ENCODE measurements at regions not wholly inside any gene's neighbourhood (a gene's known extent, or its start where the extent isn't known, plus 50 kb on each side); places are given as distances from the start of the nearest gene placed in this dataset.

DNA sequence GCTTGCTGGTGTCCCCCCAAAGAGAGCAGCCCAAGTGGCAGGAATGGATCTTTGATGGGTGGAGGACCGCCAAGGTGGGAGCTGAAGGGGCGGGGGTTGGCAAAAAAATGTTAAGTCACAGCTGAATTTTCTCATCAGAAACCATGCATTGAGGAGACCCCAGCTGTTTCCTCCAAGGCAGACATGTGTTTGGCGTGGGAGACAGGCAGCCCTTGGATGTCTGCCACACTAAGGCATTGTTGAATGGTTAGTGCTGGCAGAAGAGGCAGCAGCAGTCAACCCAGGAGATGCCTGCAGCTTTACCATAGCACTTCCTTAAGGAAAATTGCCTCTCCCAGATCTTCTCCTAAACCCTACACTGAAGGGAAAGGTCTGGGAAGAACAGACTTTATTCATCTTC is 394.9 kb upstream of the CD180 start:
- H3K79me2 ChIP-seq (ENCODE audit: control insufficient read depth, insufficient read depth, low read length), result no peaks in the 10 kb centered on the region
- no peak for FAIRE-seq
- dilution Hi-C loops (cut with MboI; ENCODE audit: extremely low pct_ligation_motif_present, low sequenced_read_pairs), result no loop called here

GRCh38 chr5:67588389-67588788 is 391.8 kb upstream of the CD180 start:
- no peak for DNase-seq (ENCODE audit: low read depth, low spot score)
- no peak overlapping the region for H3K4me2 ChIP-seq (ENCODE audit: control insufficient read depth, extremely low read depth, insufficient read depth, low read depth, low read length)
- H2AFZ ChIP-seq (ENCODE audit: control insufficient read depth, low read length), result no peak overlapping the region
- H3K79me2 ChIP-seq (ENCODE audit: control insufficient read depth, insufficient read depth, low read length), result no peaks in the 10 kb centered on the region
- no peaks in the 10 kb centered on the region for H3K36me3 ChIP-seq (ENCODE audit: control insufficient read depth in 2 of 2, extremely low read depth in 1 of 2, insufficient read depth in 2 of 2, low read length in 2 of 2)
- H3K4me1 ChIP-seq (ENCODE audit: control insufficient read depth, extremely low read depth, insufficient read depth, low read length), result no peaks in the 10 kb centered on the region
- H3K9me3 ChIP-seq (ENCODE audit: control insufficient read depth, low read depth, low read length), result no peaks in the 10 kb centered on the region
- no peaks in the 10 kb centered on the region for H4K20me1 ChIP-seq (ENCODE audit: control insufficient read depth, extremely low read depth, insufficient read depth, low read length)
- no peaks in the 10 kb centered on the region for H3K9me1 ChIP-seq (ENCODE audit: control insufficient read depth, extremely low read depth, insufficient read depth, low read length)
- H3K27me3 ChIP-seq (ENCODE audit: control insufficient read depth, extremely low read depth, insufficient read depth, low read length), result no peaks in the 10 kb centered on the region
- H3K9ac ChIP-seq (ENCODE audit: control insufficient read depth, extremely low read depth, insufficient read depth, low read length), result no peak overlapping the region
- dilution Hi-C loops (cut with MboI; ENCODE audit: extremely low pct_ligation_motif_present, low sequenced_read_pairs), result no loop called here
- no peak overlapping the region for H3K4me3 ChIP-seq (ENCODE audit: control insufficient read depth in 2 of 3, extremely low read depth in 1 of 3, insufficient read depth in 2 of 3, low read depth in 1 of 3, low read length in 3 of 3)
- FAIRE-seq, result no peak
- TF ChIP-seq, protein P1, sequence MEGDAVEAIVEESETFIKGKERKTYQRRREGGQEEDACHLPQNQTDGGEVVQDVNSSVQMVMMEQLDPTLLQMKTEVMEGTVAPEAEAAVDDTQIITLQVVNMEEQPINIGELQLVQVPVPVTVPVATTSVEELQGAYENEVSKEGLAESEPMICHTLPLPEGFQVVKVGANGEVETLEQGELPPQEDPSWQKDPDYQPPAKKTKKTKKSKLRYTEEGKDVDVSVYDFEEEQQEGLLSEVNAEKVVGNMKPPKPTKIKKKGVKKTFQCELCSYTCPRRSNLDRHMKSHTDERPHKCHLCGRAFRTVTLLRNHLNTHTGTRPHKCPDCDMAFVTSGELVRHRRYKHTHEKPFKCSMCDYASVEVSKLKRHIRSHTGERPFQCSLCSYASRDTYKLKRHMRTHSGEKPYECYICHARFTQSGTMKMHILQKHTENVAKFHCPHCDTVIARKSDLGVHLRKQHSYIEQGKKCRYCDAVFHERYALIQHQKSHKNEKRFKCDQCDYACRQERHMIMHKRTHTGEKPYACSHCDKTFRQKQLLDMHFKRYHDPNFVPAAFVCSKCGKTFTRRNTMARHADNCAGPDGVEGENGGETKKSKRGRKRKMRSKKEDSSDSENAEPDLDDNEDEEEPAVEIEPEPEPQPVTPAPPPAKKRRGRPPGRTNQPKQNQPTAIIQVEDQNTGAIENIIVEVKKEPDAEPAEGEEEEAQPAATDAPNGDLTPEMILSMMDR (optimal IDR thresholded peaks at IDR 0.05 in 1 of 3, IDR thresholded peaks at IDR 0.05 in 1 of 3, conservative IDR thresholded peaks at IDR 0.05 in 1 of 3; ENCODE audit: extremely low read depth in 1 of 3, insufficient read depth in 2 of 3, low read length in 3 of 3), result no peak
- no peak for TF ChIP-seq EZH2 (IDR thresholded peaks at IDR 0.05; ENCODE audit: low read length)
- H3K27ac ChIP-seq (ENCODE audit: control insufficient read depth, insufficient read depth, low read length), result no peak overlapping the region

More for the DNA sequence above, 394.9 kb upstream of the CD180 start:
- Histone ChIP-seq H3K9me1 (ENCODE audit: control insufficient read depth, extremely low read depth, insufficient read depth, low read length) (no peaks in the 10 kb centered on the region), H3K4me3 (ENCODE audit: control insufficient read depth in 2 of 3, extremely low read depth in 1 of 3, insufficient read depth in 2 of 3, low read depth in 1 of 3, low read length in 3 of 3) (no peak overlapping the region), H3K4me2 (ENCODE audit: control insufficient read depth, extremely low read depth, insufficient read depth, low read depth, low read length) (no peak overlapping the region), H3K27me3 (ENCODE audit: control insufficient read depth, extremely low read depth, insufficient read depth, low read length) (no peaks in the 10 kb centered on the region), H3K36me3 (ENCODE audit: control insufficient read depth in 2 of 2, extremely low read depth in 1 of 2, insufficient read depth in 2 of 2, low read length in 2 of 2) (no peaks in the 10 kb centered on the region), H3K27ac (ENCODE audit: control insufficient read depth, insufficient read depth, low read length) (no peak overlapping the region), H3K9me3 (ENCODE audit: control insufficient read depth, low read depth, low read length) (no peaks in the 10 kb centered on the region), H2AFZ (ENCODE audit: control insufficient read depth, low read length) (no peak overlapping the region), H3K4me1 (ENCODE audit: control insufficient read depth, extremely low read depth, insufficient read depth, low read length) (no peaks in the 10 kb centered on the region), H3K9ac (ENCODE audit: control insufficient read depth, extremely low read depth, insufficient read depth, low read length) (no peak overlapping the region), H4K20me1 (ENCODE audit: control insufficient read depth, extremely low read depth, insufficient read depth, low read length) (no peaks in the 10 kb centered on the region)
- TF ChIP-seq, protein P1 (optimal IDR thresholded peaks at IDR 0.05 in 1 of 3, IDR thresholded peaks at IDR 0.05 in 1 of 3, conservative IDR thresholded peaks at IDR 0.05 in 1 of 3; ENCODE audit: extremely low read depth in 1 of 3, insufficient read depth in 2 of 3, low read length in 3 of 3), result no peak
- no peak for TF ChIP-seq EZH2 (IDR thresholded peaks at IDR 0.05; ENCODE audit: low read length)
- no peak for DNase-seq (ENCODE audit: low read depth, low spot score)
